ENCODE measurements at regions not wholly inside any gene's neighbourhood (a gene's known extent, or its start where the extent isn't known, plus 50 kb on each side); places are given as distances from the start of the nearest gene placed in this dataset.

- Histone ChIP-seq H3K4me1 (ENCODE audit: control insufficient read depth, extremely low read depth, insufficient read depth, low read length) (no peaks in the 10 kb centered on the region), H3K27ac (ENCODE audit: insufficient read depth, low read depth, low read length) (no peak overlapping the region), H3K9ac (replicated peaks; ENCODE audit: extremely low read depth, insufficient read depth, low read length) (no peak overlapping the region), H3K4me2 (ENCODE audit: insufficient read depth, low read length) (no peak overlapping the region), H3K79me2 (ENCODE audit: control insufficient read depth, insufficient read depth, low read length) (no peaks in the 10 kb centered on the region), H3K9me3 (replicated peaks; ENCODE audit: control insufficient read depth, insufficient read depth, low read length) (no peaks in the 10 kb centered on the region), H3K27me3 (ENCODE audit: control insufficient read depth in 2 of 2, insufficient read depth in 2 of 2, low read length in 2 of 2) (no peaks in the 10 kb centered on the region), H3K4me3 (replicated peaks in 1 of 3; ENCODE audit: insufficient read depth in 1 of 3, low read depth in 1 of 3, low read length in 3 of 3) (no peak overlapping the region), H4K20me1 (replicated peaks; ENCODE audit: control insufficient read depth, extremely low read depth, insufficient read depth, low read length) (no peaks in the 10 kb centered on the region), H3K9me1 (replicated peaks; ENCODE audit: control insufficient read depth, extremely low read depth, insufficient read depth, low read length) (no peaks in the 10 kb centered on the region), H2AFZ (ENCODE audit: low read depth, low read length) (no peak overlapping the region), H3K36me3 (ENCODE audit: control insufficient read depth in 2 of 2, extremely low read depth in 1 of 2, insufficient read depth in 2 of 2, low read length in 2 of 2) (no peaks in the 10 kb centered on the region)
- FAIRE-seq (no peak), DNase-seq (ENCODE audit: low read depth, low spot score) (no peak)
- ChIA-PET POLR2A (no interaction called here), CTCF (no interaction called here)
- TF ChIP-seq MAX (IDR thresholded peaks at IDR 0.05; ENCODE audit: insufficient read depth, insufficient read length) (no peak), JUN (IDR thresholded peaks at IDR 0.05; ENCODE audit: borderline replicate concordance, insufficient read depth, insufficient read length, low read depth) (no peak), EZH2 (IDR thresholded peaks at IDR 0.05; ENCODE audit: borderline replicate concordance, low read depth, low read length, severe bottlenecking) (no peak)
- no TSS peak for BruUV-seq (replicated peaks)
- intact Hi-C loops (cut with micrococcal nuclease) (no loop called here), dilution Hi-C loops (cut with MboI; ENCODE audit: extremely low pct_ligation_motif_present, low sequenced_read_pairs) (no loop called here)
These were observed 292.5 kb downstream of the SOX9 start for GRCh38 chr17:72413077-72414031.

- BruUV-seq (replicated peaks) = no TSS peak
- H3K27me3 ChIP-seq (ENCODE audit: control insufficient read depth in 2 of 2, insufficient read depth in 2 of 2, low read length in 2 of 2) = no peaks in the 10 kb centered on the region
- no peak overlapping the region for H3K27ac ChIP-seq (ENCODE audit: insufficient read depth, low read depth, low read length)
- ChIA-PET CTCF (no interaction called here), POLR2A (no interaction called here)
- no peak overlapping the region for H3K9ac ChIP-seq (replicated peaks; ENCODE audit: extremely low read depth, insufficient read depth, low read length)
- FAIRE-seq (no peak), DNase-seq (ENCODE audit: low read depth, low spot score) (no peak)
- H4K20me1 ChIP-seq (replicated peaks; ENCODE audit: control insufficient read depth, extremely low read depth, insufficient read depth, low read length) = no peaks in the 10 kb centered on the region
- TF ChIP-seq CTCF (IDR thresholded peaks at IDR 0.05; ENCODE audit: extremely low read depth in 1 of 2, insufficient read depth in 1 of 2, low read depth in 1 of 2, low read length in 2 of 2) (no peak), POLR2AphosphoS5 (IDR thresholded peaks at IDR 0.05; ENCODE audit: insufficient read depth, low read depth, low read length) (no peak), POLR2A (IDR thresholded peaks at IDR 0.05; ENCODE audit: low read depth, low read length) (no peak), JUN (IDR thresholded peaks at IDR 0.05; ENCODE audit: borderline replicate concordance, insufficient read depth, insufficient read length, low read depth) (no peak)
- intact Hi-C loops (cut with micrococcal nuclease) = no loop called here
- H3K4me1 ChIP-seq (ENCODE audit: control insufficient read depth, extremely low read depth, insufficient read depth, low read length) = no peaks in the 10 kb centered on the region
- no peak overlapping the region for H3K4me3 ChIP-seq (replicated peaks in 1 of 3; ENCODE audit: insufficient read depth in 1 of 3, low read depth in 1 of 3, low read length in 3 of 3)
- no peaks in the 10 kb centered on the region for H3K9me1 ChIP-seq (replicated peaks; ENCODE audit: control insufficient read depth, extremely low read depth, insufficient read depth, low read length)
- H3K36me3 ChIP-seq (ENCODE audit: control insufficient read depth in 2 of 2, extremely low read depth in 1 of 2, insufficient read depth in 2 of 2, low read length in 2 of 2) = no peaks in the 10 kb centered on the region
- no peak overlapping the region for H3K4me2 ChIP-seq (ENCODE audit: insufficient read depth, low read length)
- dilution Hi-C loops (cut with MboI; ENCODE audit: extremely low pct_ligation_motif_present, low sequenced_read_pairs) = no loop called here
- no peak overlapping the region for H2AFZ ChIP-seq (ENCODE audit: low read depth, low read length)
- H3K79me2 ChIP-seq (ENCODE audit: control insufficient read depth, insufficient read depth, low read length) = no peaks in the 10 kb centered on the region
- H3K9me3 ChIP-seq (replicated peaks; ENCODE audit: control insufficient read depth, insufficient read depth, low read length) = no peaks in the 10 kb centered on the region
These were observed 293.2 kb downstream of the SOX9 start for GRCh38 chr17:72414032-72414396.
